T-helper 17 cell (primary cell): ENCODE measurements at regions not wholly inside any gene's neighbourhood (a gene's known extent, or its start where the extent isn't known, plus 50 kb on each side); places are given as distances from the start of the nearest gene placed in this dataset.
"Not testable (repeated sequence)": the region's sequence is repeated elsewhere in the genome, so short reads cannot be mapped to it uniquely, and the experiment has no call there.

ENCODE experiments used
- ATAC-seq: fragments of 150-1000 bp; cut with Tn5 transposase; 2 replicates; pipeline ENCODE4 v1.10.0; 2021; ENCODE audit warnings: mild to moderate bottlenecking, moderate library complexity
- DNase-seq, 3 donors: peaks; one replicate each; pipeline versions ENCODE4 v3.0.0 to v3.0.0-alpha.2; 2020 to 2021
- H3K9me3 ChIP-seq: one replicate; pipeline ENCODE4 v1.7.0; 2013; ENCODE audit warnings: low read length, mild to moderate bottlenecking; ENCODE audit not compliant: control insufficient read depth, poor library complexity, severe bottlenecking
- H3K27ac Mint-ChIP-seq: one replicate; pipeline ENCODE4 v1.8.0; 2022; ENCODE audit warnings: mild to moderate bottlenecking, moderate library complexity, mixed read lengths
- H3K27me3 Mint-ChIP-seq: one replicate; pipeline ENCODE4 v1.8.0; 2022; ENCODE audit warnings: mixed read lengths
- H3K36me3 Mint-ChIP-seq: one replicate; pipeline ENCODE4 v1.8.0; 2022; ENCODE audit warnings: low read depth, mixed read lengths
- H3K4me1 Mint-ChIP-seq: one replicate; pipeline ENCODE4 v1.8.0; 2022; ENCODE audit warnings: mild to moderate bottlenecking, mixed read lengths
- H3K4me3 Mint-ChIP-seq: one replicate; pipeline ENCODE4 v1.8.0; 2022; ENCODE audit warnings: mild to moderate bottlenecking, moderate library complexity, mixed read lengths

DNA sequence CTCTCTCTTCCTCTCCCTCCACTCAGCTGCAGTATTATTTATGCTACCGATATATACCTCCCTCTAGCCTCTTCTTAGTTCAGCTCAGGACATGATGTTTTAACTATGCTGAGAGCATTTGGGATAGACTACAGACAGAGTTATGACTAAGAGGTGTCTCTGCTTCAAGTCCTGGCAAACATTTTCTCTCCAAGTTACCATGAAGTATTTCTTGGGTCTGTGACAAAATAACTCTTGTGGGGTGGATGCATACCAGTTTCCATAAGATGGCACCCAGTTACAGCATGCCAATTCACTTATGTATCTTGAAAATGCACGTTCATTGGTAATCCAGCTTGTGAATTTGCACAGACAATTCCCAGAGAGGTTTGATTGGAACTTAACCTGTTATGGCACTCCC lies 737.6 kb downstream of the SLC4A3 start:
- Mint-ChIP-seq H3K36me3 (no peaks in the 10 kb centered on the region), H3K4me1 (no peaks in the 10 kb centered on the region), H3K27ac (no peak overlapping the region), H3K27me3 (no peaks in the 10 kb centered on the region), H3K4me3 (no peak overlapping the region)
- no peaks in the 10 kb centered on the region for H3K9me3 ChIP-seq
- ATAC-seq (no peak), DNase-seq (no peak)

DNA sequence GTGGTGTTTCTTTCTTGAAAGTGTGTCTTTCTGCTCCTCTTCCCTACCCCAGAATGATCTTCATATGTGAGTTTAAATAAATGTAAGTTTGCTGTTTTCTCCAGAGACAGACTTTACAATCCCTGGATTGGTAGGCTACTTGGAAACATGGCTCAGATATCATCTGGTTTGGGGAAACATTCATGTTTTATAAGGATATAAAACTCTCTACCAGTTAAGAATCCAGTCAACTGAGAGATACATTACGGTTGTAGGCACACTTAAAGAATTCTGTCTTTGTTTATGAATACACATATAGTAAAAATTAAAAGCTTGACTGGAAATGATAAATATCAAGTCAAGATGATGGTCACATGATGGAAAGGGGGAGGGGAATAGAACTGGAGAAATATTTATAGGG lies 739.3 kb downstream of the SLC4A3 start:
- Mint-ChIP-seq H3K4me3 (no peak overlapping the region), H3K36me3 (no peaks in the 10 kb centered on the region), H3K27ac (no peak overlapping the region), H3K4me1 (no peaks in the 10 kb centered on the region), H3K27me3 (no peaks in the 10 kb centered on the region)
- H3K9me3 ChIP-seq: no peaks in the 10 kb centered on the region
- DNase-seq (no peak), ATAC-seq (no peak)

- no peaks in the 10 kb centered on the region for H3K27me3 Mint-ChIP-seq
- ATAC-seq (no peak), DNase-seq (no peak)
- H3K4me3 Mint-ChIP-seq: no peak overlapping the region
- H3K9me3 ChIP-seq: no peaks in the 10 kb centered on the region
- no peak overlapping the region for H3K27ac Mint-ChIP-seq
- no peaks in the 10 kb centered on the region for H3K4me1 Mint-ChIP-seq
- no peaks in the 10 kb centered on the region for H3K36me3 Mint-ChIP-seq
These were observed 743.3 kb downstream of the SLC4A3 start for GRCh38 chr2:220370764-220371163.

DNA sequence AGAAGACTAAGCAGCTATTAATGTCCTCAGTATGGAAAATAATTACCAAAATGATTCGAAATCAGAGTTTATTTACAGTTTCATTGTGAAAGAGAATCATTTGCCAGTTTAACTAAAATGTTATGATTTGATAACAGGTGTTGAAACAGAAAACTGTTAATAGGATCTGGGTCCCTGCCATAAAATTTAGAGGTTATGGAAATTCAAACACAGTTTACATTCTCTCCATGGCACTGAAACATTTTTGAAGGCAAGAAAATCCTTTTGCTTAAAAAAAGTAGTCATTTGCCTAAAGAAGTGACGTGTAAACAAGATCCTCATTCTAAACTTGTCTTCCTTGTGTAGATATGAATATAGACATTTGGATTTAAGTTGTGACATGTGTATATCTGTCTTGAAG lies 743.8 kb downstream of the SLC4A3 start:
- H3K4me1 Mint-ChIP-seq: no peaks in the 10 kb centered on the region
- ATAC-seq (no peak), DNase-seq (no peak)
- no peak overlapping the region for H3K4me3 Mint-ChIP-seq
- no peaks in the 10 kb centered on the region for H3K9me3 ChIP-seq
- H3K27ac Mint-ChIP-seq: no peak overlapping the region
- H3K36me3 Mint-ChIP-seq: no peaks in the 10 kb centered on the region
- no peaks in the 10 kb centered on the region for H3K27me3 Mint-ChIP-seq

DNA sequence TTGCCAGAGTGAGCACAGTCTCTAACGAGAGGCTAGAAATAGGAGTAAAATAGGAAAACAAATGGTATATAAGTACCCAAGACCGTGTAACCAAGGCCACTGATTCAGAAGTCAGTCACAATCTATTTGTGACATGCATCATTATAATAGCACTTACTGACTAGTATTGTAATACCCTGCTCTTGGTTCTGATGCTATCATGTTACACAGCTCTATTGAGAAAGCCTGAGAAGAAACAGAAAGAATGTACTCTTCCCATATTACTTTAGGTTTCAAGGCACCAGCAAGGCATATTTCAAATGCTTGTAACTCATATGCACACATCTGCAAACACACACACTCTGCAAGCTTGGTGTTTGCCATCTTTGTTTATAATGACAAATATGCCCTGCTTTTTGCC lies 746.4 kb downstream of the SLC4A3 start:
- Mint-ChIP-seq H3K4me1 (no peaks in the 10 kb centered on the region), H3K27ac (no peak overlapping the region), H3K36me3 (no peaks in the 10 kb centered on the region), H3K27me3 (no peaks in the 10 kb centered on the region), H3K4me3 (no peak overlapping the region)
- DNase-seq: no peak
- H3K9me3 ChIP-seq: no peaks in the 10 kb centered on the region
- no peak for ATAC-seq

DNA sequence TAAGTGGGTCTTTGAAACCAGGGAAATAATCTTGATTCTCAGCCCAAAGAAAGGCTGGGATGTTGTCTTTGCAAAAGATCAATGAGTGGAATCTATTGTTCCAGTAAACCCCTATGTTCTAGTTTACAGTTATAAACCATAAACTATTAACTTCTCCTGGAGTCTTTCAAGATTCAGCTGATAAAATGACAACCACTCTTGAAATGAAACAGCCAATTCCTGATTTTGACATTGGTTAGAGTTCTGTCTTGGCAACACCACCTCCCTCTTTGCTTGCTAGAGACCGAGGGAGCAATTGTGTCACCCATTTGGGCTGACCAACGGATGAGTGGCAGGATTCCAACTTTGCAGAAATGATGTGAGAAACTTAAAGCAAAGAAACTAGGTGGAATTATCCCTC lies 746.9 kb downstream of the SLC4A3 start:
- H3K9me3 ChIP-seq: no peaks in the 10 kb centered on the region
- Mint-ChIP-seq H3K4me1 (no peaks in the 10 kb centered on the region), H3K27ac (no peak overlapping the region), H3K36me3 (no peaks in the 10 kb centered on the region), H3K4me3 (no peak overlapping the region), H3K27me3 (no peaks in the 10 kb centered on the region)
- ATAC-seq (no peak), DNase-seq (no peak)

- Mint-ChIP-seq H3K27me3 (no peaks in the 10 kb centered on the region), H3K4me1 (no peaks in the 10 kb centered on the region), H3K36me3 (no peaks in the 10 kb centered on the region), H3K27ac (no peak overlapping the region), H3K4me3 (no peak overlapping the region)
- no peaks in the 10 kb centered on the region for H3K9me3 ChIP-seq
- DNase-seq (no peak), ATAC-seq (no peak)
These were observed 750.2 kb downstream of the SLC4A3 start for GRCh38 chr2:220377482-220378155.

DNA sequence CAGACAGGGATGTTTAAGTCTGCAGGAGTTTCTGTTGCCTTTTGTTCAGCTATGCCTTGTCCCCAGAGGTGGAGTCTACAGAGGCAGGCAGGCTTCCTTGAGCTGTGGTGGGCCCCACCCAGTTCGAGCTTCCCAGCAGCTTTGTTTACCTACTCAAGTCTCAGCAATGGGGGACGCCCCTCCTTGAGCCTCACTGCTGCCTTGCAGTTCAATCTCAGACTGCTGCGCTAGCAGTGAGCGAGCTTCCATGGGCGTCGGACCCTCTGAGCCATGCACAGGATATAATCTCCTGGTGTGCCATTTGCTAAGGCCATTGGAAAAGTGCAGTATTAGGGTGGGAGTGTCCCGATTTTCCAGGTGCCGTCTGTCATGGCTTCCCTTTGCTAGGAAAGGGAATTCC lies 760.3 kb downstream of the SLC4A3 start:
- DNase-seq, ATAC-seq, H3K9me3 ChIP-seq, H3K27me3 Mint-ChIP-seq, H3K36me3 Mint-ChIP-seq, H3K27ac Mint-ChIP-seq, H3K4me1 Mint-ChIP-seq, H3K4me3 Mint-ChIP-seq: not testable (repeated sequence)

DNA sequence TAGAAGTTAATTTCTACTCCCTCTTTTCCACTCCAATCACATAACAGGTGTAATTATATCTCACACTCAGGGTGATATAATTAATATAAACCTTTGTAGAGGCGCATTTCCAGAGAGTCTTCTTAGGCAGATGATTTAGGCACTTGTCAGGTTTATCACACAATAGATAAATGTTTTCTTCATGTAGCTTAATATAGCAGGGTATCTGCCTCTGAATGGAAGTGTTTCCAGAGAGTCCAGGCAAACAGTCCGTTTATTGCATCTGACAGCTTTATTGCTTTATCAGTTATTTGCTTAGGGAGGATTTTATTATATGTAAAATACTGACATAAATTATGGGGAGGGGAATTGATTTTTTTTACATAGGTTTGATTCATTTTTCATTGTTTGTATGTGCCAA lies 766.3 kb downstream of the SLC4A3 start:
- Mint-ChIP-seq H3K36me3 (no peaks in the 10 kb centered on the region), H3K27ac (no peak overlapping the region), H3K4me1 (no peaks in the 10 kb centered on the region), H3K27me3 (no peaks in the 10 kb centered on the region), H3K4me3 (no peak overlapping the region)
- no peak for ATAC-seq
- DNase-seq: no peak
- no peaks in the 10 kb centered on the region for H3K9me3 ChIP-seq

DNA sequence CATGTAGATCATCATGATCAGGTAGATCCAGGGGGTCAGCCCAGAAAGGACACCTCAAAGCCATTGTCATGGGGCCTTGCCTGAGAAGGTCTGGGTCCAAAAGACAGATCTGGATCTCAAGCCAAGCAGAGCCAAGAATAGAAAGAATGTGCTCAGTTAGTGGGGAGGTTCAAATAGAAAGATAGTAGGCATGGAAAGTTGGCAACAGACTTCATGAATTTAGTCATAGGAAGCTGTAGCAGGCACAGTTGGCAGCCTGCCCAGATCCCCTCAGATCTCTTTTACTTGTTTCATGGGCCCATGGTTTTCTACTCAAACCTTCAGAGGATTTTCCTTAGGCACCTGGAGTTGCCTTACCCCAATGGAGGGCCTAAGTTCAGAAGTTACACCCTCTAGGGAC lies 767.0 kb downstream of the SLC4A3 start:
- no peaks in the 10 kb centered on the region for H3K27me3 Mint-ChIP-seq
- DNase-seq (no peak), ATAC-seq (no peak)
- H3K36me3 Mint-ChIP-seq: no peaks in the 10 kb centered on the region
- H3K27ac Mint-ChIP-seq: no peak overlapping the region
- no peak overlapping the region for H3K4me3 Mint-ChIP-seq
- H3K9me3 ChIP-seq: no peaks in the 10 kb centered on the region
- H3K4me1 Mint-ChIP-seq: no peaks in the 10 kb centered on the region

GRCh38 chr2:220396287-220396686 lies 768.9 kb downstream of the SLC4A3 start:
- Mint-ChIP-seq H3K27me3 (no peaks in the 10 kb centered on the region), H3K36me3 (no peaks in the 10 kb centered on the region), H3K27ac (no peak overlapping the region), H3K4me3 (no peak overlapping the region), H3K4me1 (no peaks in the 10 kb centered on the region)
- DNase-seq (no peak), ATAC-seq (no peak)
- no peaks in the 10 kb centered on the region for H3K9me3 ChIP-seq

DNA sequence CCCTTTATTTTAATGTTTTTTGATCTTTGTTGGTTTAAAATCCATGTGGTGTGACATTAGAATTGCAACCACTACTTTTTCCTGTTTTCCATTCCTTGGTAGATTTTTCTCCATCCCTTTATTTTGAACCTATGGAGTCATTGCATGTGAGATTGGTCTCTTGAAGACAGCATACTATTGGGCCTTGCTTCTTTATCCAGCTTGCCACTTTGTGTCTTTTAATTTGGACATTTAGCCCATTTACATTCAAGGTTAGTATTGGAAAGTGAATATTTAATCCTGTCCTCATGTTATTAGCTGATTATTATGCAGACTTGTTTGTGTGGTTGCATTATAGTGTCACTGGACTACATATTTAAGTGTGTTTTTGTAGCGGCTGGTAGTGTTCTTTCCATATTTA lies 782.9 kb downstream of the SLC4A3 start:
- DNase-seq: no peak
- no peak for ATAC-seq
- no peaks in the 10 kb centered on the region for H3K4me1 Mint-ChIP-seq
- H3K4me3 Mint-ChIP-seq: no peak overlapping the region
- no peaks in the 10 kb centered on the region for H3K36me3 Mint-ChIP-seq
- H3K9me3 ChIP-seq: no peaks in the 10 kb centered on the region
- no peak overlapping the region for H3K27ac Mint-ChIP-seq
- H3K27me3 Mint-ChIP-seq: no peaks in the 10 kb centered on the region

- no peak overlapping the region for H3K4me3 Mint-ChIP-seq
- no peaks in the 10 kb centered on the region for H3K27me3 Mint-ChIP-seq
- DNase-seq: no peak
- no peaks in the 10 kb centered on the region for H3K36me3 Mint-ChIP-seq
- no peak overlapping the region for H3K27ac Mint-ChIP-seq
- no peaks in the 10 kb centered on the region for H3K9me3 ChIP-seq
- H3K4me1 Mint-ChIP-seq: no peaks in the 10 kb centered on the region
- no peak for ATAC-seq
These were observed 790.1 kb downstream of the SLC4A3 start for GRCh38 chr2:220417503-220417902.

DNA sequence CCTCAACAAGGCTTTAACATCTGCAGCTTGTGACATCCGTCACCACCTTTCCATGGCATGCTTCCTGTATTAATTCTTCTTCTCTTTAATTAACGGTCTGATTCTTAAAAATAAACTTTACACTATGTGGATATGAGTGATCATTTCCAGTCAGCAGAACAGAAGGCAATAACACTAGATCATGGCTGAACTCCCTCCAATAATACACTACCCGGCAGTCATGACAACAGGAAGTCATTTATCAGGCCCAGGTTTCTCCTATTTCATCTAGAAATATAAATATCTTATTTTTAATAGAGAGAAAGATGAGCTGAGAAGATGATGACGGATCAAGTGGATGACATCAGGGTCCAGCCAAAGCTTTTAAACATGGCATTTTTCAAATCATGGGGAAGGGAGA lies 792.2 kb downstream of the SLC4A3 start:
- no peak overlapping the region for H3K4me3 Mint-ChIP-seq
- H3K27me3 Mint-ChIP-seq: no peaks in the 10 kb centered on the region
- no peak for ATAC-seq

More for the DNA sequence above, 792.2 kb downstream of the SLC4A3 start:
- Mint-ChIP-seq H3K4me1 (no peaks in the 10 kb centered on the region), H3K36me3 (no peaks in the 10 kb centered on the region), H3K27ac (no peak overlapping the region)
- no peak for DNase-seq
- H3K9me3 ChIP-seq: no peaks in the 10 kb centered on the region
